ENCODE measurements at regions not wholly inside any gene's neighbourhood (a gene's known extent, or its start where the extent isn't known, plus 50 kb on each side); places are given as distances from the start of the nearest gene placed in this dataset.

DNA sequence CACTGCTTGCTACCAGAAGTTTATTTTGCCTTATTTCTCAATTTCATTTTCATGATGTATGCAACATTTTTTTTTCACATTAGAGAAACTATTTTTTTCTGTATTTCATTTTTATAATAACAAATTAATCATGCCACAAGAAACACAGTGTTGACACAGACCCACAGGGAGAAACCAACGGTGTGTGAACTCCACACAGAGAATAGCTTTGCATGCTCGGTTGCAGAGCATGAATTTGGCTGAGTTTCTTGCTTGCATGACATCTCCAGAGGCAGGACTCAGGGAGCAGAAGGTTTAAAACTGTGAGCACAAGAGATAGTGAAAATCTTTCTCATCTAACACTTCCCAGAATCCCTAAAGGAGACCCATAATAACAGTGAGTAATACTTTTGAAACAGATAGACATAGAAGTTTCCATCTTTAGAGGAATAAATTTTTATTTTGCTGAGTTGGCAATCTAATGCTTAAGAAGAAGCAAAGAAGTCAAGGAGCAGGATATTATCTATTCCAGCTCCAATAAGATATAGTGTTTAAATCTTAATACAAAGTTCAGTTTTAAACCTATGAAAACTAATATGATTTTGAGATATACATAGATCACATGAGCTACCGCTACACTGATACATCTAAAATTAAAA is 890.9 kb downstream of the MRPL39 start:
- Histone ChIP-seq H3K27ac (ENCODE audit: low read length) (no peak overlapping the region), H3K36me3 (ENCODE audit: control insufficient read depth, insufficient read depth, low read length) (no peaks in the 10 kb centered on the region), H3K27me3 (ENCODE audit: control insufficient read depth, insufficient read depth, low read length) (no peaks in the 10 kb centered on the region), H3K4me1 (ENCODE audit: control insufficient read depth, insufficient read depth, low read length) (no peaks in the 10 kb centered on the region), H3K9me3 (ENCODE audit: control insufficient read depth, insufficient read depth, low read length) (no peaks in the 10 kb centered on the region), H3K4me3 (ENCODE audit: low read length) (no peak overlapping the region)
- TF ChIP-seq, protein P1, sequence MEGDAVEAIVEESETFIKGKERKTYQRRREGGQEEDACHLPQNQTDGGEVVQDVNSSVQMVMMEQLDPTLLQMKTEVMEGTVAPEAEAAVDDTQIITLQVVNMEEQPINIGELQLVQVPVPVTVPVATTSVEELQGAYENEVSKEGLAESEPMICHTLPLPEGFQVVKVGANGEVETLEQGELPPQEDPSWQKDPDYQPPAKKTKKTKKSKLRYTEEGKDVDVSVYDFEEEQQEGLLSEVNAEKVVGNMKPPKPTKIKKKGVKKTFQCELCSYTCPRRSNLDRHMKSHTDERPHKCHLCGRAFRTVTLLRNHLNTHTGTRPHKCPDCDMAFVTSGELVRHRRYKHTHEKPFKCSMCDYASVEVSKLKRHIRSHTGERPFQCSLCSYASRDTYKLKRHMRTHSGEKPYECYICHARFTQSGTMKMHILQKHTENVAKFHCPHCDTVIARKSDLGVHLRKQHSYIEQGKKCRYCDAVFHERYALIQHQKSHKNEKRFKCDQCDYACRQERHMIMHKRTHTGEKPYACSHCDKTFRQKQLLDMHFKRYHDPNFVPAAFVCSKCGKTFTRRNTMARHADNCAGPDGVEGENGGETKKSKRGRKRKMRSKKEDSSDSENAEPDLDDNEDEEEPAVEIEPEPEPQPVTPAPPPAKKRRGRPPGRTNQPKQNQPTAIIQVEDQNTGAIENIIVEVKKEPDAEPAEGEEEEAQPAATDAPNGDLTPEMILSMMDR (IDR thresholded peaks at IDR 0.05): no peak
- no peaks in the 10 kb centered on the region for H3K4me1 Mint-ChIP-seq
- 46% methylated on average over 2 of the region's 3 CpGs for WGBS (ENCODE audit: insufficient coverage)
- H3K9me3 Mint-ChIP-seq: peaks cover 12% of the 10 kb centered on the region in 2 donors
- no peaks in the 10 kb centered on the region for H3K27me3 Mint-ChIP-seq (ENCODE audit: low read depth in 2 of 2)
- peaks cover 6% of the 10 kb centered on the region for H3K36me3 Mint-ChIP-seq
- no peak overlapping the region for H3K27ac Mint-ChIP-seq
- ATAC-seq (no peak), DNase-seq (no peak)
- intact Hi-C loops (cut with micrococcal nuclease): no loop called here
- H3K4me3 Mint-ChIP-seq: no peak overlapping the region

DNA sequence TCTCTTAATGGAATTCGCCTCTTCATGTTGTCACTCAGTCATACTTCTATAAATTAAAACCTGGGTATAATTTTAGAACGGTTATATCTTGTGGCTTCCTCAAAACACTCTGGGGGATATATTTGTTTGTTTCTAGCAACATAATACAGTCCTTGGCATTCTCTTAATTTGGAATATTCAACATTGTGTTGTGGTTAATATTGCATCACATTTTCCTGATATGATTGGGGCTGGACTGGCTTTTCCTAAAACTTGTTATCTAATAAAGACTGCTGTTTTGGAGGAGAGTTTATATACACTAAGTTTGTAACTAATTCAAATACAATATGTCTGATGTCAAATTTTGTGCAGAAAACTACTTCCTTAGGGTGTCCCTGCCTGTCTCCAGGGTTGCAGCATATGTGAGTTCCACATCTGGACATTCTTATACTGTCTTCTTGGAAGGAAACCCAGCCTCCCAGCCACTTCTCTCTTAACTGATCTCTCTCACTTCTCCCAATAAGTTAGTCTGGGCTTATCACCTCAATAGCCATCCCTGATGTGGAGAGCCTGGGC is 892.6 kb downstream of the MRPL39 start:
- H3K4me3 ChIP-seq (ENCODE audit: low read length): no peak overlapping the region
- H3K36me3 ChIP-seq (ENCODE audit: control insufficient read depth, insufficient read depth, low read length): no peaks in the 10 kb centered on the region
- H3K4me3 Mint-ChIP-seq: no peak overlapping the region
- H3K36me3 Mint-ChIP-seq: no peaks in the 10 kb centered on the region
- H3K27ac ChIP-seq (ENCODE audit: low read length): no peak overlapping the region
- no peak for ATAC-seq
- no peaks in the 10 kb centered on the region for H3K27me3 ChIP-seq (ENCODE audit: control insufficient read depth, insufficient read depth, low read length)
- no peaks in the 10 kb centered on the region for H3K27me3 Mint-ChIP-seq (ENCODE audit: low read depth in 2 of 2)
- H3K27ac Mint-ChIP-seq: no peak overlapping the region
- TF ChIP-seq, protein P1 (IDR thresholded peaks at IDR 0.05): no peak
- WGBS (ENCODE audit: insufficient coverage): no CpG with 5 or more reads among the region's 2 CpGs
- intact Hi-C loops (cut with micrococcal nuclease): no loop called here
- H3K4me1 Mint-ChIP-seq: no peaks in the 10 kb centered on the region
- no peaks in the 10 kb centered on the region for H3K9me3 ChIP-seq (ENCODE audit: control insufficient read depth, insufficient read depth, low read length)
- H3K4me1 ChIP-seq (ENCODE audit: control insufficient read depth, insufficient read depth, low read length): no peaks in the 10 kb centered on the region
- H3K9me3 Mint-ChIP-seq: peaks cover 8 to 13% of the 10 kb centered on the region in 2 donors
- DNase-seq: no peak

DNA sequence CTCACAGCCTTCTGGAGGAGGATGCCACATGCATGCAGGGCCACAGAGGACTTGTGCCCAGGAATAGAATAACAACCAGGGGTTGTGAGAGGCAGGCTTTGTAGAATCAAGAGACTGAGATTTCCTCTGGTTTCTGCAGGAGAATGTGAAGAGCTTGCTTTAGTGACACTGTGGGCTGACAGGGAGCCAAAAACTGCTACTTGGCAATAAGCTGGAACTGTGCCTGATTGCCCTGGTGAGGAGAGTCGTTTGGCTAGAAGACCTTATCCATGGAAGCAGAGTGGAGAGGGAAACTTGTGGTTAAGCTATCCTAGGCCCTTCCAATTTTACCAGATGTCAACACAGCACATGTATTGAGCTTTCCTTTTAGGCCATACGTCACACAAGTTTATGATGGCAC is 902.1 kb downstream of the MRPL39 start:
- no peaks in the 10 kb centered on the region for H3K36me3 Mint-ChIP-seq
- H3K4me3 Mint-ChIP-seq: no peak overlapping the region
- Histone ChIP-seq H3K4me3 (ENCODE audit: low read length) (no peak overlapping the region), H3K4me1 (ENCODE audit: control insufficient read depth, insufficient read depth, low read length) (no peaks in the 10 kb centered on the region), H3K27me3 (ENCODE audit: control insufficient read depth, insufficient read depth, low read length) (no peaks in the 10 kb centered on the region), H3K9me3 (ENCODE audit: control insufficient read depth, insufficient read depth, low read length) (no peaks in the 10 kb centered on the region), H3K27ac (ENCODE audit: low read length) (no peak overlapping the region), H3K36me3 (ENCODE audit: control insufficient read depth, insufficient read depth, low read length) (no peaks in the 10 kb centered on the region)
- TF ChIP-seq, protein P1 (IDR thresholded peaks at IDR 0.05): no peak
- DNase-seq: no peak
- no peaks in the 10 kb centered on the region for H3K27me3 Mint-ChIP-seq (ENCODE audit: low read depth in 2 of 2)
- intact Hi-C loops (cut with micrococcal nuclease): no loop called here
- H3K27ac Mint-ChIP-seq: no peak overlapping the region
- WGBS (ENCODE audit: insufficient coverage): 56% methylated on average over 2 of the region's 2 CpGs
- no peak for ATAC-seq
- H3K9me3 Mint-ChIP-seq: peaks cover 9 to 10% of the 10 kb centered on the region in 2 donors
- H3K4me1 Mint-ChIP-seq: no peaks in the 10 kb centered on the region

DNA sequence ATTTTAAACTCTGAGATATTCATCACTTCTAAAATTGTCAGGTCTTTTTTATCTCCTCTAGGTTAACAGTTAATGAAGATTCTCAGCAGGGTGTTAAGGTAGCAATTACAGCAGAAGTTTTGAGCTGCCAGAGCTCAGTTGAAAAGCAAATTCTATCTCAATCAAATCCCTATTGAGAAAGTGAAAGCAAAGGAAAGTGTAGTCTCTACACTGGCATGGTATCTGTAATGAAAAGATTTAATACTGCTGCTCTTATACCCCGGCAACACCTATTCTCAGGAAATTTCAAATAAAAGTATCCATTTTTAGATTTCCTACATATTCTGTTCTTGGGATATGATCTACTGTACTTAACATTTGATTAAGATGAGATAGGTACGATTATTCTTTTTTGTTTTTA is 913.5 kb downstream of the MRPL39 start:
- intact Hi-C loops (cut with micrococcal nuclease): no loop called here
- no peak for DNase-seq
- H3K27me3 ChIP-seq (ENCODE audit: control insufficient read depth, insufficient read depth, low read length): no peaks in the 10 kb centered on the region
- ATAC-seq: no peak
- no peaks in the 10 kb centered on the region for H3K9me3 ChIP-seq (ENCODE audit: control insufficient read depth, insufficient read depth, low read length)
- Mint-ChIP-seq H3K27me3 (ENCODE audit: low read depth in 2 of 2) (no peaks in the 10 kb centered on the region), H3K4me3 (no peak overlapping the region), H3K36me3 (no peaks in the 10 kb centered on the region), H3K9me3 (peaks cover 4 to 6% of the 10 kb centered on the region in 2 donors), H3K27ac (no peak overlapping the region), H3K4me1 (no peaks in the 10 kb centered on the region)
- H3K36me3 ChIP-seq (ENCODE audit: control insufficient read depth, insufficient read depth, low read length): no peaks in the 10 kb centered on the region
- no peaks in the 10 kb centered on the region for H3K4me1 ChIP-seq (ENCODE audit: control insufficient read depth, insufficient read depth, low read length)
- no peak overlapping the region for H3K27ac ChIP-seq (ENCODE audit: low read length)
- WGBS (ENCODE audit: insufficient coverage): no CpG with 5 or more reads among the region's 2 CpGs
- TF ChIP-seq, protein P1 (IDR thresholded peaks at IDR 0.05): no peak
- no peak overlapping the region for H3K4me3 ChIP-seq (ENCODE audit: low read length)

Data from natural killer cell (primary cell).